ENCODE measurements at regions not wholly inside any gene's neighbourhood (a gene's known extent, or its start where the extent isn't known, plus 50 kb on each side); places are given as distances from the start of the nearest gene placed in this dataset.

GRCh38 chr6:76506808-76507207 is 434.3 kb upstream of the IMPG1 start:
- TF ChIP-seq CTCF (IDR thresholded peaks at IDR 0.05; ENCODE audit: poor library complexity), result no peak
- TF ChIP-seq EZH2 (IDR thresholded peaks at IDR 0.05; ENCODE audit: borderline replicate concordance), result no peak
- no peak for TF ChIP-seq EZH2phosphoT487 (IDR thresholded peaks at IDR 0.05; ENCODE audit: low read depth, severe bottlenecking, unreplicated experiment)

All from hepatocyte (in vitro differentiated cells).